HEK293 (cell line): ENCODE measurements at regions not wholly inside any gene's neighbourhood (a gene's known extent, or its start where the extent isn't known, plus 50 kb on each side); places are given as distances from the start of the nearest gene placed in this dataset.

Experiments
- MYNN ChIP-seq: fragments of 450-650 bp; formaldehyde crosslinking; IDR thresholded peaks from 2 replicates; pipeline ENCODE4 v1.5.1; 2016; ENCODE audit warnings: missing biosample characterization, missing genetic modification characterization, borderline replicate concordance
- YY1 ChIP-seq: fragments of 450-650 bp; formaldehyde crosslinking; IDR thresholded peaks from 2 replicates; pipeline ENCODE4 v1.5.1; 2018; ENCODE audit warnings: missing biosample characterization, missing genetic modification characterization
- ZBTB11 ChIP-seq: fragments of 450-650 bp; formaldehyde crosslinking; conservative IDR thresholded peaks from 2 replicates; pipeline ENCODE4 v1.5.1; 2016; ENCODE audit warnings: low read depth, missing biosample characterization, missing genetic modification characterization
- ZIC2 ChIP-seq: fragments of 450-650 bp; formaldehyde crosslinking; IDR thresholded peaks from 2 replicates; pipeline ENCODE4 v1.5.1; 2016; ENCODE audit warnings: missing biosample characterization, missing genetic modification characterization
- ZNF26 ChIP-seq: fragments of 450-650 bp; formaldehyde crosslinking; IDR thresholded peaks from 2 replicates; pipeline ENCODE4 v1.5.1; 2016; ENCODE audit warnings: missing biosample characterization, missing genetic modification characterization
- ZNF558 ChIP-seq: fragments of 450-650 bp; formaldehyde crosslinking; IDR thresholded peaks from 2 replicates; pipeline ENCODE4 v1.5.1; 2016; ENCODE audit warnings: missing biosample characterization, missing genetic modification characterization
- ZNF747 ChIP-seq: fragments of 450-650 bp; formaldehyde crosslinking; IDR thresholded peaks from 2 replicates; pipeline ENCODE4 v1.5.1; 2016; ENCODE audit warnings: missing biosample characterization, missing genetic modification characterization
- TF ChIP-seq, protein P1 (sequence below): fragments of 450-650 bp; formaldehyde crosslinking; IDR thresholded peaks from 2 replicates; pipeline ENCODE4 v1.5.1; 2016; ENCODE audit warnings: missing biosample characterization, missing genetic modification characterization
- TF ChIP-seq, protein P2 (sequence below): fragments of 450-650 bp; formaldehyde crosslinking; IDR thresholded peaks from 2 replicates; pipeline ENCODE4 v1.5.1; 2016; ENCODE audit warnings: missing biosample characterization, missing genetic modification characterization
- TF ChIP-seq, protein P3 (sequence below): fragments of 450-650 bp; formaldehyde crosslinking; IDR thresholded peaks from 2 replicates; pipeline ENCODE4 v1.5.1; 2016; ENCODE audit warnings: missing biosample characterization, missing genetic modification characterization
- TF ChIP-seq, protein P4 (sequence below): fragments of 450-650 bp; formaldehyde crosslinking; IDR thresholded peaks from 2 replicates; pipeline ENCODE4 v1.5.1; 2016; ENCODE audit warnings: missing biosample characterization, missing genetic modification characterization
- TF ChIP-seq, protein P5 (sequence below): fragments of 450-650 bp; formaldehyde crosslinking; optimal IDR thresholded peaks from 2 replicates; pipeline ENCODE3; 2016; ENCODE audit warnings: missing biosample characterization, mild to moderate bottlenecking, missing genetic modification characterization

- TF ChIP-seq ZNF558 = no peak
- TF ChIP-seq YY1 (tag by site-specific recombination) = no peak
- TF ChIP-seq, protein P1, sequence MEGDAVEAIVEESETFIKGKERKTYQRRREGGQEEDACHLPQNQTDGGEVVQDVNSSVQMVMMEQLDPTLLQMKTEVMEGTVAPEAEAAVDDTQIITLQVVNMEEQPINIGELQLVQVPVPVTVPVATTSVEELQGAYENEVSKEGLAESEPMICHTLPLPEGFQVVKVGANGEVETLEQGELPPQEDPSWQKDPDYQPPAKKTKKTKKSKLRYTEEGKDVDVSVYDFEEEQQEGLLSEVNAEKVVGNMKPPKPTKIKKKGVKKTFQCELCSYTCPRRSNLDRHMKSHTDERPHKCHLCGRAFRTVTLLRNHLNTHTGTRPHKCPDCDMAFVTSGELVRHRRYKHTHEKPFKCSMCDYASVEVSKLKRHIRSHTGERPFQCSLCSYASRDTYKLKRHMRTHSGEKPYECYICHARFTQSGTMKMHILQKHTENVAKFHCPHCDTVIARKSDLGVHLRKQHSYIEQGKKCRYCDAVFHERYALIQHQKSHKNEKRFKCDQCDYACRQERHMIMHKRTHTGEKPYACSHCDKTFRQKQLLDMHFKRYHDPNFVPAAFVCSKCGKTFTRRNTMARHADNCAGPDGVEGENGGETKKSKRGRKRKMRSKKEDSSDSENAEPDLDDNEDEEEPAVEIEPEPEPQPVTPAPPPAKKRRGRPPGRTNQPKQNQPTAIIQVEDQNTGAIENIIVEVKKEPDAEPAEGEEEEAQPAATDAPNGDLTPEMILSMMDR (tag by site-specific recombination) = no peak
- TF ChIP-seq, protein P2, sequence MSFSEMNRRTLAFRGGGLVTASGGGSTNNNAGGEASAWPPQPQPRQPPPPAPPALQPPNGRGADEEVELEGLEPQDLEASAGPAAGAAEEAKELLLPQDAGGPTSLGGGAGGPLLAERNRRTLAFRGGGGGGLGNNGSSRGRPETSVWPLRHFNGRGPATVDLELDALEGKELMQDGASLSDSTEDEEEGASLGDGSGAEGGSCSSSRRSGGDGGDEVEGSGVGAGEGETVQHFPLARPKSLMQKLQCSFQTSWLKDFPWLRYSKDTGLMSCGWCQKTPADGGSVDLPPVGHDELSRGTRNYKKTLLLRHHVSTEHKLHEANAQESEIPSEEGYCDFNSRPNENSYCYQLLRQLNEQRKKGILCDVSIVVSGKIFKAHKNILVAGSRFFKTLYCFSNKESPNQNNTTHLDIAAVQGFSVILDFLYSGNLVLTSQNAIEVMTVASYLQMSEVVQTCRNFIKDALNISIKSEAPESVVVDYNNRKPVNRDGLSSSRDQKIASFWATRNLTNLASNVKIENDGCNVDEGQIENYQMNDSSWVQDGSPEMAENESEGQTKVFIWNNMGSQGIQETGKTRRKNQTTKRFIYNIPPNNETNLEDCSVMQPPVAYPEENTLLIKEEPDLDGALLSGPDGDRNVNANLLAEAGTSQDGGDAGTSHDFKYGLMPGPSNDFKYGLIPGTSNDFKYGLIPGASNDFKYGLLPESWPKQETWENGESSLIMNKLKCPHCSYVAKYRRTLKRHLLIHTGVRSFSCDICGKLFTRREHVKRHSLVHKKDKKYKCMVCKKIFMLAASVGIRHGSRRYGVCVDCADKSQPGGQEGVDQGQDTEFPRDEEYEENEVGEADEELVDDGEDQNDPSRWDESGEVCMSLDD (tag by site-specific recombination) = no peak
- TF ChIP-seq ZIC2 = no peak
- TF ChIP-seq, protein P3, sequence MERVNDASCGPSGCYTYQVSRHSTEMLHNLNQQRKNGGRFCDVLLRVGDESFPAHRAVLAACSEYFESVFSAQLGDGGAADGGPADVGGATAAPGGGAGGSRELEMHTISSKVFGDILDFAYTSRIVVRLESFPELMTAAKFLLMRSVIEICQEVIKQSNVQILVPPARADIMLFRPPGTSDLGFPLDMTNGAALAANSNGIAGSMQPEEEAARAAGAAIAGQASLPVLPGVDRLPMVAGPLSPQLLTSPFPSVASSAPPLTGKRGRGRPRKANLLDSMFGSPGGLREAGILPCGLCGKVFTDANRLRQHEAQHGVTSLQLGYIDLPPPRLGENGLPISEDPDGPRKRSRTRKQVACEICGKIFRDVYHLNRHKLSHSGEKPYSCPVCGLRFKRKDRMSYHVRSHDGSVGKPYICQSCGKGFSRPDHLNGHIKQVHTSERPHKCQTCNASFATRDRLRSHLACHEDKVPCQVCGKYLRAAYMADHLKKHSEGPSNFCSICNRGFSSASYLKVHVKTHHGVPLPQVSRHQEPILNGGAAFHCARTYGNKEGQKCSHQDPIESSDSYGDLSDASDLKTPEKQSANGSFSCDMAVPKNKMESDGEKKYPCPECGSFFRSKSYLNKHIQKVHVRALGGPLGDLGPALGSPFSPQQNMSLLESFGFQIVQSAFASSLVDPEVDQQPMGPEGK (tag by site-specific recombination) = no peak
- TF ChIP-seq, protein P4, sequence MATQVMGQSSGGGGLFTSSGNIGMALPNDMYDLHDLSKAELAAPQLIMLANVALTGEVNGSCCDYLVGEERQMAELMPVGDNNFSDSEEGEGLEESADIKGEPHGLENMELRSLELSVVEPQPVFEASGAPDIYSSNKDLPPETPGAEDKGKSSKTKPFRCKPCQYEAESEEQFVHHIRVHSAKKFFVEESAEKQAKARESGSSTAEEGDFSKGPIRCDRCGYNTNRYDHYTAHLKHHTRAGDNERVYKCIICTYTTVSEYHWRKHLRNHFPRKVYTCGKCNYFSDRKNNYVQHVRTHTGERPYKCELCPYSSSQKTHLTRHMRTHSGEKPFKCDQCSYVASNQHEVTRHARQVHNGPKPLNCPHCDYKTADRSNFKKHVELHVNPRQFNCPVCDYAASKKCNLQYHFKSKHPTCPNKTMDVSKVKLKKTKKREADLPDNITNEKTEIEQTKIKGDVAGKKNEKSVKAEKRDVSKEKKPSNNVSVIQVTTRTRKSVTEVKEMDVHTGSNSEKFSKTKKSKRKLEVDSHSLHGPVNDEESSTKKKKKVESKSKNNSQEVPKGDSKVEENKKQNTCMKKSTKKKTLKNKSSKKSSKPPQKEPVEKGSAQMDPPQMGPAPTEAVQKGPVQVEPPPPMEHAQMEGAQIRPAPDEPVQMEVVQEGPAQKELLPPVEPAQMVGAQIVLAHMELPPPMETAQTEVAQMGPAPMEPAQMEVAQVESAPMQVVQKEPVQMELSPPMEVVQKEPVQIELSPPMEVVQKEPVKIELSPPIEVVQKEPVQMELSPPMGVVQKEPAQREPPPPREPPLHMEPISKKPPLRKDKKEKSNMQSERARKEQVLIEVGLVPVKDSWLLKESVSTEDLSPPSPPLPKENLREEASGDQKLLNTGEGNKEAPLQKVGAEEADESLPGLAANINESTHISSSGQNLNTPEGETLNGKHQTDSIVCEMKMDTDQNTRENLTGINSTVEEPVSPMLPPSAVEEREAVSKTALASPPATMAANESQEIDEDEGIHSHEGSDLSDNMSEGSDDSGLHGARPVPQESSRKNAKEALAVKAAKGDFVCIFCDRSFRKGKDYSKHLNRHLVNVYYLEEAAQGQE (tag by site-specific recombination) = no peak
- no peak for TF ChIP-seq ZNF747 (tag by site-specific recombination)
- TF ChIP-seq ZBTB11 (tag by site-specific recombination) = no peak
- no peak for TF ChIP-seq ZNF26
- TF ChIP-seq, protein P5, sequence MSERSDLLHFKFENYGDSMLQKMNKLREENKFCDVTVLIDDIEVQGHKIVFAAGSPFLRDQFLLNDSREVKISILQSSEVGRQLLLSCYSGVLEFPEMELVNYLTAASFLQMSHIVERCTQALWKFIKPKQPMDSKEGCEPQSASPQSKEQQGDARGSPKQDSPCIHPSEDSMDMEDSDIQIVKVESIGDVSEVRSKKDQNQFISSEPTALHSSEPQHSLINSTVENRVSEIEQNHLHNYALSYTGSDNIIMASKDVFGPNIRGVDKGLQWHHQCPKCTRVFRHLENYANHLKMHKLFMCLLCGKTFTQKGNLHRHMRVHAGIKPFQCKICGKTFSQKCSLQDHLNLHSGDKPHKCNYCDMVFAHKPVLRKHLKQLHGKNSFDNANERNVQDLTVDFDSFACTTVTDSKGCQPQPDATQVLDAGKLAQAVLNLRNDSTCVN (tag by site-specific recombination) = no peak
- TF ChIP-seq MYNN = no peak
Measured at GRCh38 chr7:155213385-155213784, 84.3 kb upstream of the INSIG1 start.
